H1 (cell line): ENCODE measurements at regions not wholly inside any gene's neighbourhood (a gene's known extent, or its start where the extent isn't known, plus 50 kb on each side); places are given as distances from the start of the nearest gene placed in this dataset.

Source experiments
- CTCF ChIA-PET: fragments of 300-600 bp; sonication (Branson Sonifier 250); formaldehyde crosslinking; loops from one replicate; lab custom pipeline; 2021; ENCODE audit not compliant: partially characterized antibody; lab: Charles Lee
- POLR2A ChIA-PET: fragments of 300-600 bp; sonication (Branson Sonifier 250); formaldehyde crosslinking; loops from one replicate; lab custom pipeline; 2021; ENCODE audit warnings: inconsistent platforms; ENCODE audit not compliant: partially characterized antibody; lab: Charles Lee
- DNase-seq, 2 experiments: peaks; one replicate each; pipeline versions ENCODE4 v3.0.0 to v3.0.0-alpha.2; 2010 to 2022; ENCODE audit warnings: low spot score in 2 of 2, low read depth in 1 of 2, mixed read lengths in 1 of 2
- FAIRE-seq: peaks from 2 replicates; lab custom pipeline; 2011; peaks lifted over from hg19 to GRCh38; lab: Jason Lieb, UNC
- H2AFZ ChIP-seq: 2 replicates; pipeline ENCODE4 v1.8.1; 2012; ENCODE audit warnings: low read length, inconsistent platforms
- H2AK5ac ChIP-seq: 2 replicates; pipeline ENCODE4 v1.6.1; 2013; ENCODE audit warnings: low read depth, low read length
- H2BK120ac ChIP-seq: replicated peaks from 2 replicates; pipeline ENCODE3; 2013; ENCODE audit warnings: low read depth, low read length, inconsistent platforms
- H2BK12ac ChIP-seq: 2 replicates; pipeline ENCODE4 v1.6.1; 2013; ENCODE audit warnings: low read depth, low read length
- H2BK15ac ChIP-seq: 2 replicates; pipeline ENCODE4 v1.6.1; 2013; ENCODE audit warnings: low read length
- H2BK20ac ChIP-seq: 2 replicates; pipeline ENCODE4 v1.6.1; 2013; ENCODE audit warnings: low read length
- H2BK5ac ChIP-seq: 2 replicates; pipeline ENCODE4 v1.6.1; 2013; ENCODE audit warnings: low read depth, low read length
- H3K14ac ChIP-seq: 2 replicates; pipeline ENCODE4 v1.6.1; 2013; ENCODE audit warnings: inconsistent platforms; ENCODE audit not compliant: insufficient read length
- H3K18ac ChIP-seq: 2 replicates; pipeline ENCODE4 v1.6.1; 2013; ENCODE audit warnings: low read length; ENCODE audit errors: extremely low read depth
- H3K23ac ChIP-seq: 2 replicates; pipeline ENCODE4 v1.6.1; 2013; ENCODE audit warnings: inconsistent platforms; ENCODE audit not compliant: insufficient read length
- H3K23me2 ChIP-seq: 2 replicates; pipeline ENCODE4 v1.6.1; 2013; ENCODE audit warnings: low read depth, low read length
- H3K27ac ChIP-seq: 2 replicates; pipeline ENCODE4 v1.6.1; 2011; ENCODE audit warnings: low read depth, low read length, inconsistent platforms
- H3K27me3 ChIP-seq, 4 experiments: replicated peaks in 1 of 4; 1 replicate in 1 of 4; 2 replicates in 3 of 4; pipeline versions ENCODE4 v1.6.1 to v1.8.1; 2011 to 2013; ENCODE audit warnings: low read length in 3 of 4, mild to moderate bottlenecking in 3 of 4, inconsistent platforms in 2 of 4, mixed read lengths in 2 of 4, moderate library complexity in 1 of 4; ENCODE audit not compliant: control insufficient read depth in 3 of 4, insufficient read depth in 3 of 4; ENCODE audit errors: extremely low read depth in 1 of 4
- H3K36me3 ChIP-seq, 4 experiments: 2 replicates each; pipeline versions ENCODE4 v1.6.1 to v1.8.1; 2011 to 2013; ENCODE audit warnings: mild to moderate bottlenecking in 4 of 4, low read length in 3 of 4, moderate library complexity in 2 of 4, control low read depth in 1 of 4, inconsistent platforms in 1 of 4; ENCODE audit not compliant: insufficient read depth in 4 of 4, control insufficient read depth in 2 of 4
- H3K4ac ChIP-seq: replicated peaks from 2 replicates; pipeline ENCODE3; 2013; ENCODE audit warnings: low read length, low read depth, mixed read lengths, inconsistent platforms; ENCODE audit not compliant: insufficient read length
- H3K4me1 ChIP-seq, 4 experiments: replicated peaks in 1 of 4; 1 replicate in 1 of 4; 2 replicates in 3 of 4; pipeline versions ENCODE4 v1.6.1 to v1.8.1; 2011 to 2013; ENCODE audit warnings: low read length in 3 of 4, inconsistent platforms in 2 of 4, mixed read lengths in 1 of 4; ENCODE audit not compliant: insufficient read depth in 4 of 4, control insufficient read depth in 3 of 4
- H3K4me2 ChIP-seq, 2 experiments: 2 replicates each; pipeline versions ENCODE4 v1.6.1 to v1.8.1; 2011 to 2013; ENCODE audit warnings: low read depth in 2 of 2, low read length in 2 of 2, control low read depth in 1 of 2, inconsistent platforms in 1 of 2, mild to moderate bottlenecking in 1 of 2; ENCODE audit not compliant: insufficient read depth in 1 of 2
- H3K4me3 ChIP-seq, 4 experiments: fragments of 200-600, 300-600 bp in 1 of 4; sonication (generic), shearing (Covaris generic), sonication (Bioruptor Twin) in 1 of 4; 2 replicates each; pipeline versions ENCODE4 v1.5.1 to v1.8.1; 2011 to 2016; ENCODE audit warnings: low read length in 4 of 4, low read depth in 3 of 4, control low read depth in 2 of 4, inconsistent platforms in 2 of 4, mild to moderate bottlenecking in 2 of 4, mixed read lengths in 1 of 4, moderate library complexity in 1 of 4; ENCODE audit not compliant: insufficient read depth in 2 of 4; ENCODE audit errors: extremely low read depth in 1 of 4
- H3K56ac ChIP-seq: replicated peaks from 2 replicates; pipeline ENCODE3; 2013; ENCODE audit warnings: low read depth, mild to moderate bottlenecking, mixed read lengths, low read length, inconsistent platforms; ENCODE audit not compliant: insufficient read length
- H3K79me1 ChIP-seq: 2 replicates; pipeline ENCODE4 v1.6.1; 2013; ENCODE audit warnings: low read depth, low read length, control low read depth
- H3K79me2 ChIP-seq, 2 experiments: 2 replicates each; pipeline versions ENCODE4 v1.6.1 to v1.8.1; 2012 to 2013; ENCODE audit warnings: low read length in 2 of 2, mild to moderate bottlenecking in 2 of 2, inconsistent platforms in 1 of 2; ENCODE audit not compliant: insufficient read depth in 2 of 2, control insufficient read depth in 1 of 2
- H3K9ac ChIP-seq, 4 experiments: replicated peaks in 1 of 4; 1 replicate in 1 of 4; 2 replicates in 3 of 4; pipeline versions ENCODE4 v1.6.1 to v1.8.1; 2011 to 2013; ENCODE audit warnings: low read depth in 3 of 4, low read length in 3 of 4, control low read depth in 2 of 4, mild to moderate bottlenecking in 2 of 4, moderate library complexity in 2 of 4, inconsistent platforms in 1 of 4; ENCODE audit errors: extremely low read depth in 1 of 4
- H3K9me3 ChIP-seq, 2 experiments: 2 replicates each; pipeline versions ENCODE4 v1.6.1 to v1.8.1; 2012 to 2013; ENCODE audit warnings: mild to moderate bottlenecking in 2 of 2, moderate library complexity in 2 of 2, control low read depth in 1 of 2, inconsistent platforms in 1 of 2, low read depth in 1 of 2, low read length in 1 of 2, mixed read lengths in 1 of 2; ENCODE audit not compliant: insufficient read depth in 2 of 2
- H4K20me1 ChIP-seq, 2 experiments: replicated peaks in 1 of 2; 2 replicates each; pipeline versions ENCODE3 to v1.8.1; 2011 to 2013; ENCODE audit warnings: inconsistent platforms in 2 of 2, low read length in 2 of 2, mild to moderate bottlenecking in 1 of 2; ENCODE audit not compliant: insufficient read depth in 2 of 2, control insufficient read depth in 1 of 2
- H4K5ac ChIP-seq: 2 replicates; pipeline ENCODE4 v1.6.1; 2013; ENCODE audit warnings: low read length, low read depth, mixed read lengths, inconsistent platforms; ENCODE audit not compliant: insufficient read length
- H4K8ac ChIP-seq: 2 replicates; pipeline ENCODE4 v1.8.0; 2013; ENCODE audit warnings: mild to moderate bottlenecking, moderate library complexity, low read length, inconsistent platforms; ENCODE audit not compliant: insufficient read depth; ENCODE audit errors: extremely low read depth
- H4K91ac ChIP-seq: replicated peaks from 2 replicates; pipeline ENCODE3; 2013; ENCODE audit warnings: low read length, mixed read lengths, inconsistent platforms; ENCODE audit not compliant: insufficient read length
- ASH2L ChIP-seq: fragments of 200-600, 300-600 bp; sonication (generic); IDR thresholded peaks from one replicate; pipeline ENCODE4 v1.7.1; 2017; ENCODE audit warnings: low read length
- CHD1 ChIP-seq: IDR thresholded peaks from 2 replicates; pipeline ENCODE4 v1.6.1; 2012; ENCODE audit warnings: low read depth, low read length, improper control_type of control experiment
- CTBP2 ChIP-seq: IDR thresholded peaks from 2 replicates; pipeline ENCODE4 v1.7.0; 2011; ENCODE audit warnings: borderline replicate concordance, mild to moderate bottlenecking, moderate library complexity, mixed read lengths, low read length; ENCODE audit not compliant: insufficient read depth, insufficient read length
- EZH2 ChIP-seq: fragments of 200-600 bp; sonication (generic); IDR thresholded peaks from 2 replicates; pipeline ENCODE4 v1.7.1; 2012; ENCODE audit warnings: low read depth, mild to moderate bottlenecking, moderate library complexity, low read length, inconsistent platforms; ENCODE audit not compliant: severe bottlenecking
- POLR2A ChIP-seq, 2 experiments: IDR thresholded peaks; 1 replicate in 1 of 2; 2 replicates in 1 of 2; pipeline ENCODE4 v1.6.1; 2011; ENCODE audit warnings: low read depth in 2 of 2, low read length in 2 of 2, mild to moderate bottlenecking in 2 of 2; ENCODE audit errors: control extremely low read depth in 1 of 2
- RXRA ChIP-seq: IDR thresholded peaks from 2 replicates; pipeline ENCODE4 v1.6.1; 2011; ENCODE audit warnings: low read depth, mild to moderate bottlenecking, low read length, moderate library complexity; ENCODE audit not compliant: insufficient read depth
- SIX5 ChIP-seq: IDR thresholded peaks from 2 replicates; pipeline ENCODE4 v1.6.1; 2011; ENCODE audit warnings: mild to moderate bottlenecking, low read depth, low read length
- WGBS, 2 experiments: shearing (Covaris generic) in 1 of 2; methylation state at CpG; one replicate each; pipeline versions ENCODE4 v1.1.6 to v1.1.7; 2013 to 2015; ENCODE audit warnings: low lambda C conversion rate in 2 of 2, mixed read lengths in 2 of 2, inconsistent platforms in 1 of 2, low coverage in 1 of 2, missing lambda C conversion rate in 1 of 2; ENCODE audit not compliant: insufficient replicate concordance in 2 of 2, insufficient coverage in 1 of 2, insufficient read length in 1 of 2; ENCODE audit errors: extremely low coverage in 1 of 2, missing lambda C conversion rate in 1 of 2; 5-methylcytosine and 5-hydroxymethylcytosine counted together
- TF ChIP-seq, protein P1 (sequence below): IDR thresholded peaks from 2 replicates; pipeline ENCODE4 v1.6.1; 2012; ENCODE audit warnings: inconsistent platforms

- Histone ChIP-seq H3K23me2 (no peaks in the 10 kb centered on the region), H3K27me3 (no peaks in the 10 kb centered on the region), H3K79me1 (no peaks in the 10 kb centered on the region), H2BK15ac (no peak overlapping the region), H3K4ac (no peak overlapping the region), H3K9ac (no peak overlapping the region; a peak in 1 of 7 replicates), H3K79me2 (no peaks in the 10 kb centered on the region), H3K4me2 (no peak overlapping the region), H2BK5ac (no peak overlapping the region), H3K36me3 (no peaks in the 10 kb centered on the region), H2AFZ (0 out of 2 replicates have a peak overlapping the region, but pooled peaks have one; percentile 7)
- ChIA-PET POLR2A (no interaction called here), CTCF (interaction anchor here (0.6 kb wide), 3 partner anchors 18 to 332 kb away, joined by 3 read pairs; no protein-coding TSS in a partner anchor)
- DNase-seq = no peak
- 86% methylated on average over 1 of the region's 1 CpG; no CpG with 5 or more reads in 1 of the 2 experiments for WGBS, 2 experiments
- TF ChIP-seq CTBP2 = no peak
- no peak for TF ChIP-seq ASH2L
- no peak for TF ChIP-seq CHD1
- no peak for TF ChIP-seq SIX5
- TF ChIP-seq, protein P1, sequence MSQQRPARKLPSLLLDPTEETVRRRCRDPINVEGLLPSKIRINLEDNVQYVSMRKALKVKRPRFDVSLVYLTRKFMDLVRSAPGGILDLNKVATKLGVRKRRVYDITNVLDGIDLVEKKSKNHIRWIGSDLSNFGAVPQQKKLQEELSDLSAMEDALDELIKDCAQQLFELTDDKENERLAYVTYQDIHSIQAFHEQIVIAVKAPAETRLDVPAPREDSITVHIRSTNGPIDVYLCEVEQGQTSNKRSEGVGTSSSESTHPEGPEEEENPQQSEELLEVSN = no peak
- no peak for TF ChIP-seq RXRA
- no peak for TF ChIP-seq POLR2A (IDR thresholded peaks at IDR 0.05; ENCODE audit: control extremely low read depth in 1 of 2, low read depth in 2 of 2, low read length in 2 of 2)
- TF ChIP-seq EZH2 = no peak
- TF ChIP-seq, all 59 proteins: peak for 0
- Histone ChIP-seq H2BK12ac (no peak overlapping the region), H4K91ac (no peak overlapping the region), H2BK120ac (no peak overlapping the region), H3K9me3 (no peaks in the 10 kb centered on the region), H3K27ac (no peak overlapping the region), H2AK5ac (no peak overlapping the region), H3K4me3 (no peak overlapping the region), H3K18ac (no peak overlapping the region), H3K23ac (no peak overlapping the region), H3K14ac (no peak overlapping the region), H4K20me1 (no peaks in the 10 kb centered on the region), H4K8ac (no peak overlapping the region), H4K5ac (no peak overlapping the region), H3K4me1 (no peaks in the 10 kb centered on the region), H2BK20ac (no peak overlapping the region), H3K56ac (no peak overlapping the region)
- FAIRE-seq = no peak
Observed at GRCh38 chr3:148101061-148101460, 596.6 kb upstream of the AGTR1 start.
